ENCODE measurements at regions not wholly inside any gene's neighbourhood (a gene's known extent, or its start where the extent isn't known, plus 50 kb on each side); places are given as distances from the start of the nearest gene placed in this dataset.

- H3K9ac ChIP-seq (ENCODE audit: extremely low read depth, low read length, poor library complexity, severe bottlenecking), result no peak overlapping the region
- Mint-ChIP-seq H3K4me1 (peaks cover 9% of the 10 kb centered on the region), H3K27ac (no peak overlapping the region), H3K9me3 (peaks cover 18% of the 10 kb centered on the region), H3K4me3 (no peak overlapping the region), H3K27me3 (ENCODE audit: insufficient read depth) (peaks cover 12% of the 10 kb centered on the region), H3K36me3 (ENCODE audit: low read depth) (no peaks in the 10 kb centered on the region)
- TF ChIP-seq CTCF (conservative IDR thresholded peaks at IDR 0.05), result no peak
- no peak overlapping the region for H3K27ac ChIP-seq (ENCODE audit: low read depth, low read length)
- H3K4me1 ChIP-seq (ENCODE audit: control insufficient read depth, insufficient read depth, low read length), result no peaks in the 10 kb centered on the region
- peaks cover 7% of the 10 kb centered on the region for H3K9me3 ChIP-seq (ENCODE audit: control insufficient read depth, low read length)
- H3K36me3 ChIP-seq (ENCODE audit: control insufficient read depth, insufficient read depth, low read length), result no peaks in the 10 kb centered on the region
- H3K4me3 ChIP-seq (ENCODE audit: low read length), result no peak overlapping the region
- no peak for DNase-seq
- H3K27me3 ChIP-seq (ENCODE audit: control insufficient read depth, insufficient read depth, low read length, poor library complexity, severe bottlenecking), result no peaks in the 10 kb centered on the region
- 98% methylated on average over 4 of the region's 4 CpGs; no CpG with 5 or more reads in 1 of the 2 experiments for WGBS, 2 experiments (ENCODE audit: insufficient coverage in 1 of 2, insufficient read length in 1 of 2)
Measured at GRCh38 chr6:40973304-40973703, 65.7 kb downstream of the UNC5CL start.

GRCh38 chr6:40972814-40973213, 66.2 kb downstream of the UNC5CL start:
- peaks cover 12% of the 10 kb centered on the region for H3K27me3 Mint-ChIP-seq (ENCODE audit: insufficient read depth)
- WGBS, 2 experiments (ENCODE audit: insufficient coverage in 1 of 2, insufficient read length in 1 of 2), result 71 to 92% methylated on average over 1 to 3 of the region's 3 CpGs
- H3K4me3 Mint-ChIP-seq, result no peak overlapping the region
- no peaks in the 10 kb centered on the region for H3K36me3 Mint-ChIP-seq (ENCODE audit: low read depth)
- H3K9me3 Mint-ChIP-seq, result peaks cover 18% of the 10 kb centered on the region
- H3K4me3 ChIP-seq (ENCODE audit: low read length), result no peak overlapping the region
- no peak overlapping the region for H3K9ac ChIP-seq (ENCODE audit: extremely low read depth, low read length, poor library complexity, severe bottlenecking)
- DNase-seq, result no peak
- no peaks in the 10 kb centered on the region for H3K27me3 ChIP-seq (ENCODE audit: control insufficient read depth, insufficient read depth, low read length, poor library complexity, severe bottlenecking)
- no peak overlapping the region for H3K27ac Mint-ChIP-seq
- H3K4me1 ChIP-seq (ENCODE audit: control insufficient read depth, insufficient read depth, low read length), result no peaks in the 10 kb centered on the region
- H3K9me3 ChIP-seq (ENCODE audit: control insufficient read depth, low read length), result peaks cover 7% of the 10 kb centered on the region
- TF ChIP-seq CTCF (conservative IDR thresholded peaks at IDR 0.05), result no peak
- H3K4me1 Mint-ChIP-seq, result peaks cover 9% of the 10 kb centered on the region
- H3K27ac ChIP-seq (ENCODE audit: low read depth, low read length), result no peak overlapping the region
- H3K36me3 ChIP-seq (ENCODE audit: control insufficient read depth, insufficient read depth, low read length), result no peaks in the 10 kb centered on the region

- no peak for DNase-seq
- no peak overlapping the region for H3K4me3 Mint-ChIP-seq
Measured at GRCh38 chr6:40972190-40972589, 66.8 kb downstream of the UNC5CL start.

More at GRCh38 chr6:40972190-40972589, 66.8 kb downstream of the UNC5CL start:
- Histone ChIP-seq H3K27me3 (ENCODE audit: control insufficient read depth, insufficient read depth, low read length, poor library complexity, severe bottlenecking) (no peaks in the 10 kb centered on the region), H3K27ac (ENCODE audit: low read depth, low read length) (no peak overlapping the region), H3K4me1 (ENCODE audit: control insufficient read depth, insufficient read depth, low read length) (no peaks in the 10 kb centered on the region), H3K4me3 (ENCODE audit: low read length) (no peak overlapping the region), H3K9me3 (ENCODE audit: control insufficient read depth, low read length) (peaks cover 7% of the 10 kb centered on the region), H3K36me3 (ENCODE audit: control insufficient read depth, insufficient read depth, low read length) (no peaks in the 10 kb centered on the region), H3K9ac (ENCODE audit: extremely low read depth, low read length, poor library complexity, severe bottlenecking) (no peak overlapping the region)
- 94% methylated on average over 2 to 3 of the region's 3 CpGs for WGBS, 2 experiments (ENCODE audit: insufficient coverage in 1 of 2, insufficient read length in 1 of 2)
- peaks cover 9% of the 10 kb centered on the region for H3K4me1 Mint-ChIP-seq
- H3K36me3 Mint-ChIP-seq (ENCODE audit: low read depth), result no peaks in the 10 kb centered on the region
- H3K27me3 Mint-ChIP-seq (ENCODE audit: insufficient read depth), result peaks cover 11% of the 10 kb centered on the region
- peaks cover 18% of the 10 kb centered on the region for H3K9me3 Mint-ChIP-seq
- no peak for TF ChIP-seq CTCF (conservative IDR thresholded peaks at IDR 0.05)
- no peak overlapping the region for H3K27ac Mint-ChIP-seq
